Heart left ventricle (tissue), 13 donors: ENCODE measurements at regions not wholly inside any gene's neighbourhood (a gene's known extent, or its start where the extent isn't known, plus 50 kb on each side); places are given as distances from the start of the nearest gene placed in this dataset.

Experiments
- CTCF ChIP-seq, 12 donors: fragments of 200-600 bp; sonication (generic) in 4 of 12; IDR thresholded peaks; one replicate each; pipeline versions ENCODE4 v1.5.0 to v1.8.0; 2018 to 2022; ENCODE audit warnings: antibody characterized with exemption in 12 of 12, mild to moderate bottlenecking in 5 of 12
- POLR2A ChIP-seq, 2 donors: fragments of 450-650 bp; IDR thresholded peaks; one replicate each; pipeline ENCODE4 v1.6.1; 2017; ENCODE audit warnings: antibody characterized with exemption in 2 of 2, mild to moderate bottlenecking in 2 of 2, moderate library complexity in 2 of 2
- donor health status: ischemic (EF 13 %, LVEDD 7.1; RV severe dilation, severe dysfunction).
- donor health status: DM: no; HTN: yes; CAD: no.
- donor health status: DM: no; HTN: no; CAD: no.
- donor health status: ischemic (EF 25% LVEDD 6.9; RV normal size, moderate dysfunction).
- donor health status: ischemic (EF 25% LVEDD 5.7; RV mildly dilated, moderate dysfunction).
- donor health status: ischemic (EF 35%, LVEDD 5.7; RV mildly dilated, moderate dysfunction).
- donor health status: nonischemic (EF 11% LVEDD 7.7; RV severe dilation, severe dysfunction).
- donor health status: DM: yes; HTN: yes; CAD: no.
- donor health status: PGD.
- donor health status: ischemic (EF 29% LVEDD 5.4; RV normal size, mild dysfunction).
- donor health status: nonischemic (EF 23%, LVEDD 6.1; RV moderate dilation, normal function).

DNA sequence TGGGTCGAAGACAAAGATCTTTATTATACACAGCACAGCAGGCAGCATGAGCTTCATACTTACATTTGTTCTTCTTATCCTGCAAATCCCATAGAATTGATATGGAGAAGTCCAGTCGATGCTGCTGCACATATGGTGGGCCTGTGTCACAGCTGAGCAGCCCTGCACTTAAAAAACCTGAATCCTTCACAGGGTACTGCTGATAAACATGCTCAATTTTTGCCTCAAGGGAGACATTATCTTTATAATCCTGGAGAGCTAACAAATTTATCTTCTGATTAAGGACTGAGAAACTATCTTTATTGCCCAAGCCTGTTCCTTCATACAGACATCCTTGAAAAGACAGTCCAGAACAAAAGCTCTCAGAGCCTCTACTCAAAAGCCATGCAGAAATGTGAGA is 434.4 kb upstream of the FAM47C start:
- no peak for TF ChIP-seq CTCF (IDR thresholded peaks at IDR 0.05)
- no peak for TF ChIP-seq POLR2A (IDR thresholded peaks at IDR 0.05)
